HG03575 (cell line): ENCODE measurements at regions not wholly inside any gene's neighbourhood (a gene's known extent, or its start where the extent isn't known, plus 50 kb on each side); places are given as distances from the start of the nearest gene placed in this dataset.
"Not testable (repeated sequence)": the region's sequence is repeated elsewhere in the genome, so short reads cannot be mapped to it uniquely, and the experiment has no call there.

Source experiments
- ATAC-seq: cut with Tn5 transposase; IDR thresholded peaks from one replicate; pipeline ENCODE4 v1.9.1; 2021; ENCODE audit not compliant: unreplicated experiment, insufficient number of reproducible peaks, low FRiP score; ENCODE audit errors: extremely low read depth

- no peak for ATAC-seq
These were observed 488.2 kb downstream of the OMA1 start for GRCh38 chr1:58058323-58058722.

DNA sequence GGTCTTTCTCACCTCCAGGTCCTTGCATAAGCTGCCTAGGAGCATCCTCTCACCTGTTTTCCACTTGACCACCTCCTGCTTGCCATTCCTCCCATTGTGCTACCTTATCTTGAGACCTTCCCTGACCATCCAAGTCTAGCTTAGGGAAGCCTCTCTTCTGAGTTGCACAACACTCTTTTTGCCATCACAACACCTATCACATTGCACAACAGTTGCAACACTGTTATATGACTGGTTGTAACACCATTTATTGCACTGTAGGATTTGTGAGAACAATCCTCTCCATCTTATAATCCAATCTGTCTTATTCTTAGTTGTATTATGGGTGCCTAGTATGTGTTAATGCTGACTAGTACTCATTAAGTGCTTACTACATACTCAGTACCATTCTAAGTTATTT is 488.7 kb downstream of the OMA1 start:
- ATAC-seq = no peak

- not testable (repeated sequence) for ATAC-seq
These were observed 495.3 kb downstream of the OMA1 start for GRCh38 chr1:58051187-58051586.

DNA sequence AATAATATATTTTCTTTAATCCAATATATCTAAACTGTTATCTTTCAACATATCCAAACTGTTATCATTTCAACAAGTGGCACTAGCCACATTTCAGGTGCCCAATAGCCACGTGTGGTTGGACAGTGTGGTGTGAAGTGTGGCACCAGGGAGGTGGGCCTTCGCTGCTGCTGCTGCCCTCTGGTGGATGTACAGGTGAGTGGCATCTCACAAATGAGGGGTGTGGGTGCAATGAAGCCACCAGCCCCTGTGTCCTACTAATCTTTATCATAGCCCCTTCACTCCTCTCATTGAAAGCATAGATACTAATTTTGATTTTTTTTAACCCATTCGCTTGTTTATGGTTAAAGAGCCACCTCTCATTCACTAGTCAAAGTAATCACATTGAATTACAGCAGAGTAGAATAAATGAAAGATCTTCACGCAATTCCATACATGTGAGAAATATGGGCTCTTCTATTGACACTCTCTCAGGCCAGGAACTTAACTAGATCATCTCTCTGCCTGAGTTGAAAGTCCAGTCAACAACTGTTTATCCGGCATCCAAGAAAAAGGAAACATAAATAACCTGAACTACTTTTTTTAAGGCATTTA is 499.2 kb downstream of the OMA1 start:
- no peak for ATAC-seq

- no peak for ATAC-seq
These were observed 501.3 kb downstream of the OMA1 start for GRCh38 chr1:58045094-58045705.

- ATAC-seq = no peak
These were observed 504.9 kb downstream of the OMA1 start for GRCh38 chr1:58041621-58042020.

DNA sequence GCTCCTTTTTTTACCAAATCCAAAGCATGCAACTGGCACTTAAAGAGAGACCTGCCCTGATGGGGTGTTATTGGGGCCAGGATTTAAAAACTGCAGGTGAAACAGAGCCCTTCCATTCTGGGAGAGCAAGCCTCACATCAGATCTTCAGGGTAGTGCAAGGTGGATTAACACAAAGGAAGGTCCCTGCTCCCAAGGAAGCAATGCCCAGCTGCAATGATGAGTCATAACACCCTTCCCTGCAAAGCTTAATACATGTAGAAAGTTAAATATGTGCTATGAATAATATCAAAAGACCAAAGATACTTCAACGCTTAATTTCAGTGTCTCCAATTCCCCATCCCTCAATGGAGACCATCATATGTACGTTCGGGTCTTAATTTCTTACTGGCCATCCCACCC is 508.0 kb downstream of the OMA1 start:
- no peak for ATAC-seq

DNA sequence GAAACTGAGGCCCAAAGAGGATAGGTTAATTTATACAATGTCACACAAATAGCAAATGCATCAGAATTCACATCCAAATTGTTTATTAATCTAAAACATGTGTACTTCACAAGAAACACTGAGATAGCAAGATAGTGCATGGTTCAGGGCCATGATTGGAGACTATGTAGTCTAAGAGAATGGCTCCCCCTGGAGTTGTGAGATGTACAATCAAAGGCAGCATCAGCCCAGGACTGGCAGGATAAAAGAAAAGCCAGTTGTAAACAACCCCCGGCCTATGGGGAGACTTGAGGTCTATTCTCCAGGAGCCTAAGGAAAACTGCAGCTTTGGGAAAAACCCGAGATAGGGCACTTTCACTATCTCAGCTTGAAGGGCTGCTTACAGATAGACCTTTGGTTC is 511.0 kb downstream of the OMA1 start:
- no peak for ATAC-seq

- ATAC-seq = no peak
These were observed 513.2 kb downstream of the OMA1 start for GRCh38 chr1:58033311-58033710.

DNA sequence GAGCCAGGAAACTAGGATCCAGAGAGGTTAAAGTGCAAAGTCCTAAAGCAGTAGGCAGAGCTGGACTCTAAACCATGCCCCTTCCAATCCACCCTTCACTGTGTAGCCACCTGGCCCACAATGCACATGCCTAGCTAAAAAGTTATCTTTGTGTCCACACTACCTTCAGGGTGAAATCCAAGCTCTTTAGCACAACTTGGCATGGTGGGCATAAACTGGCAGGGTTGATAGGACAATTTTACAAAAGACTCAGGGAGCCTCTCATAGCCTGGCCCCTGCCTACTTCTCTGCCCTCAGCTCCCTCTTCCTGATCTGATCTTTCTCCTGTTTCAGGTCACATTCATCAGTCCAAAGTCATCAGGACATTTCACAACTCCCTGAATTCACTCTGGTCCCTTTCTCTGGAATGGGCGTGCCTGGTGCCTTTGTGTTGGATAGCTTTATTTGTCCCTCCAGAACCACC is 513.9 kb downstream of the OMA1 start:
- ATAC-seq = no peak

DNA sequence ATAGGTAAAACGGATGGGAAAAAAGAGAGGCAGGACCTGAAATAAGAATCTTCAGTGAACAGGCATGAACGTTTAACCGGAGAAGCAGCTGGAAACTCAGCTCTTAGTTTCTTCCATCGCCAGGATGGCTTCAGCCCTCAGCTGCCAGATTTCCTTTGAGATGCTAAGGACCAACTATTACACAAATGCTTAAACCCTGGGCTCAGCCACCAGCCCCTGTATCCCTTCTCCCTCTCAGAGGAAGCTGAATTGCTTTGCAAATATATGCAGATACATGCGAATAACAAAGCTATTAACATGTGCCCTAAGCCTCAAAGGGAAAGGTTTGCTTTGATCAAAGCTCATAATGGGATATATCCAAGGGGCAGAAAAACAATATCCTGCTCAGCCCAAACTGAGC is 515.1 kb downstream of the OMA1 start:
- ATAC-seq = no peak

DNA sequence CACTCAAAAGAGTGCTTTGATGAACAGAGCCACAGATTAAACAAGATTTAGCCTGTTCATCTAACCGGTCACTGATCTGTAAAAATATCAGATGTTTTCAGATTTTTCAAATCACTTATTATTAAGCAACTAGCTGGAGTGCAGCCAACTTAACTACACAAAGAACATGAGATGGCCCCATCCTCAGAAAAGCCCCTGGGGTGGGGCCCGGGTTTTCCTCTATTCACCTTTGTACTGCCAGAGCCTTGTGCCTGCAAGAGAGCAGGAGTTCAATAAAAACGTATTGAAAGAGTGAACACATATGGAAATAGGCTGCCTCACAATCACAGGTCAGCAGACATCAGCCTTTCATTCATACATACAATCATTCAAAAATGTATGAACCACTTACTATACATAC is 516.1 kb downstream of the OMA1 start:
- ATAC-seq = no peak

DNA sequence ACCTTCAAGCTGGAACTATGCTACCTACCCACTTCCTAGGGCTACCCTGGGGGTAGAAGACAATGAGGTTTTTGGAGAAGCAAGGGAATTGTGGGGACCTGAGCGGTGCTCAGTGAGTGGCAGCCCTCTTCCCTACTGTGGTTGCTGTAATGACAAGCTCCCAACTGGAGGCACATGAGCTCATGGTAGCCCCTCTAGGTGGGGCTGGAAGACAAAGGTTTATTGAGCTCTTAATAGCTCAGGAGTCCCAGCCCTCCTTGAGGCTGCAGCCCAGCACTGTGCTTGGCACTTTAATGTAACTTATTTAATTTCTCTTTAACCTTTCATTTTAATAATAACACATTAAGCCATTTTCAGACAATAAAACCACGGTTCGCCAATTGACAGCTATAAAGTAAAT is 528.9 kb downstream of the OMA1 start:
- ATAC-seq = no peak

GRCh38 chr1:58013237-58013636 is 533.3 kb downstream of the OMA1 start:
- no peak for ATAC-seq

DNA sequence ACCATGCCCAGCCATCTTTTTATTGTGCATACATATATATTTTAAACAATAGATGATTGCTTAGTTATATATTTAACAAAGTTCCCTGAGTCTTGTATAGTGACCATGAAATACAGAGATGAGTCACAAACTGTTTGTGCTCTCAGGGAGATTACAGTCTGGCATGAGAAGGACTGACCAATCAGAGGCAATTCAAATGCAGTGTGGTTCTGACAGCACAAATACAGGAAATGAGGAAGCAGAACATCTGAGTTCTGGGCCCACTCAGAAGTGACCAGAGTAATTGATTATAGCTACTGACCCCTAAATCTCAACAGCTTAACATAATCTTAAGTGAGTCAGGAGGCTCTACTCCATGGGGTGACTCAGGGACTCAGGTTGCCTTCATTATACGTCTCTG is 534.5 kb downstream of the OMA1 start:
- ATAC-seq = no peak

- no peak for ATAC-seq
These were observed 540.0 kb downstream of the OMA1 start for GRCh38 chr1:58006421-58007046.

DNA sequence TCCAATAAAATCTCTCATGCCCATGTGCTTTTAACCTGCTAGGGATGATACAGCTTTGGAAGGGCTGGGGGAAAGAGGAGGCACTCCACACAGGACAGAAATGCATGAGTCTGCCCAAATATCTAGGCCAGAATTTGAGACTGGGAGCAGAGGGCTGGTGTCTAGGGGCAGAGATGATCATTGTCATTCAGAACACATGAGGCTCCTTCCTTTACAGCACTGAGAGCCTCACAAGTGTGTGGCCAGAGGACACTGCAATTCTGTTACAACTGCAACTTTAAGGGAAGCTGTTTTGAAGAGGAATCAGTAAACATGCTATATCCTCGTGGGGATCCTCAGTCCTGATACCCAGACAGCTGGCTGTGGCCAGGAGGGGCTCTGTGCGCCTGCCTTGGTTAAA is 541.3 kb downstream of the OMA1 start:
- ATAC-seq = no peak

- ATAC-seq = no peak
These were observed 542.5 kb downstream of the OMA1 start for GRCh38 chr1:58003988-58004387.

DNA sequence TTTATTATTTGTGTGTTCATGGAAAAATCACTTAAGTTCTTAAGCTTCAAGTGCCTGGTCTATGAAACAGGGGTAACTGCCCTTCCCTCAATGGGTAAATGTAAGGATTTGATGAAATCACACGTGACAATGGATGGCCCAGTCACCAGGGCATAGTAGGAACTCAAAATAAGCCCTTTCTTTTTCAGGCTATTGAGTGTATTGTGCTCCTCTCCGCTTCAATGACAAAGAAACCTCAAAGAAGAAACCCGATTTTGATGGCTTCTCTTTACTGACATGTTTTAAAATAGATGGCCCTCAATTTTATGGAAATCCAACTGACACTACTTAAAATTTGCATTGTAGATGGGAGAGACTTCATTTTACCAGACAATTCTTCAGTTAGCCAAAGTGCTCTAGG is 543.5 kb downstream of the OMA1 start:
- no peak for ATAC-seq

GRCh38 chr1:58000821-58001220 is 545.7 kb downstream of the OMA1 start:
- ATAC-seq = no peak

DNA sequence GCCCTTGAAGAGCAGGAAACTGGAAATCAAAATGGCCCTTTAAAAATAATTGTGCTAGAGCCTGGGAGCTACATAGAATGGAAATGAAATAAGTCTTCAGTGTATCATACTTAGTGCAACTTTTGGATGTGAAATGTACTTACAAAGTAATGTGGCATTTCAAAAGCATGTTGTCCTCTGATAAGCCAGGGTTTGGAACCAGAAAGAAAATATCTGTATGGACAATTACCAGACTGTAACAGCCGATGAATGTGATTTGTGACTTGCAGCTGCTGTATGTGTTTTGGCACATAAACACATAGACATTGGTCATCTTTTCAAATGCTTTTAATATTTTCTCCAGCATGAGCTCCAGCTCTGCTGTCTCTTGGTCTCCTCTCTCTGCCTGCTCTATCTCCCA is 546.4 kb downstream of the OMA1 start:
- ATAC-seq = no peak
